ENCODE measurements at regions not wholly inside any gene's neighbourhood (a gene's known extent, or its start where the extent isn't known, plus 50 kb on each side); places are given as distances from the start of the nearest gene placed in this dataset.

GRCh38 chr3:22937536-22937935, 265.6 kb upstream of the UBE2E2 start:
- no peak for FAIRE-seq
- POLR2A ChIA-PET: interaction anchor here (0.6 kb wide), 1 partner anchor 984 kb away, joined by 3 read pairs; no protein-coding TSS in a partner anchor

More at GRCh38 chr3:22937536-22937935, 265.6 kb upstream of the UBE2E2 start:
- H3K27me3 ChIP-seq (ENCODE audit: control insufficient read depth in 2 of 2, insufficient read depth in 2 of 2, low read length in 2 of 2): no peaks in the 10 kb centered on the region
- H3K4me3 ChIP-seq (replicated peaks in 1 of 3; ENCODE audit: insufficient read depth in 1 of 3, low read depth in 1 of 3, low read length in 3 of 3): no peak overlapping the region
- intact Hi-C loops (cut with micrococcal nuclease): no loop called here
- DNase-seq (ENCODE audit: low read depth, low spot score): no peak
- H3K9me3 ChIP-seq (replicated peaks; ENCODE audit: control insufficient read depth, insufficient read depth, low read length): no peaks in the 10 kb centered on the region
- H3K4me2 ChIP-seq (ENCODE audit: insufficient read depth, low read length): no peak overlapping the region
- no peak overlapping the region for H2AFZ ChIP-seq (ENCODE audit: low read depth, low read length)
- no peaks in the 10 kb centered on the region for H3K4me1 ChIP-seq (ENCODE audit: control insufficient read depth, extremely low read depth, insufficient read depth, low read length)
- H3K27ac ChIP-seq (ENCODE audit: insufficient read depth, low read depth, low read length): no peak overlapping the region
- dilution Hi-C loops (cut with MboI; ENCODE audit: extremely low pct_ligation_motif_present, low sequenced_read_pairs): no loop called here
- no peaks in the 10 kb centered on the region for H4K20me1 ChIP-seq (replicated peaks; ENCODE audit: control insufficient read depth, extremely low read depth, insufficient read depth, low read length)
- CTCF ChIA-PET: interaction anchor here (0.7 kb wide), 1 partner anchor 23 kb away, joined by 3 read pairs; no protein-coding TSS in a partner anchor
- H3K36me3 ChIP-seq (ENCODE audit: control insufficient read depth in 2 of 2, extremely low read depth in 1 of 2, insufficient read depth in 2 of 2, low read length in 2 of 2): no peaks in the 10 kb centered on the region
- H3K9ac ChIP-seq (replicated peaks; ENCODE audit: extremely low read depth, insufficient read depth, low read length): no peak overlapping the region
- TF ChIP-seq POLR2AphosphoS5 (IDR thresholded peaks at IDR 0.05; ENCODE audit: insufficient read depth, low read depth, low read length) (no peak), JUN (IDR thresholded peaks at IDR 0.05; ENCODE audit: borderline replicate concordance, insufficient read depth, insufficient read length, low read depth) (no peak), EZH2 (IDR thresholded peaks at IDR 0.05; ENCODE audit: borderline replicate concordance, low read depth, low read length, severe bottlenecking) (no peak), MYC (IDR thresholded peaks at IDR 0.05; ENCODE audit: low read depth, low read length) (no peak), POLR2A (IDR thresholded peaks at IDR 0.05; ENCODE audit: low read depth, low read length) (no peak), FOS (IDR thresholded peaks at IDR 0.05; ENCODE audit: borderline replicate concordance, insufficient read depth, low read length) (no peak), GATA2 (IDR thresholded peaks at IDR 0.05; ENCODE audit: insufficient read depth, insufficient read length, low read depth, low read length) (no peak)
- TF ChIP-seq, protein P1, sequence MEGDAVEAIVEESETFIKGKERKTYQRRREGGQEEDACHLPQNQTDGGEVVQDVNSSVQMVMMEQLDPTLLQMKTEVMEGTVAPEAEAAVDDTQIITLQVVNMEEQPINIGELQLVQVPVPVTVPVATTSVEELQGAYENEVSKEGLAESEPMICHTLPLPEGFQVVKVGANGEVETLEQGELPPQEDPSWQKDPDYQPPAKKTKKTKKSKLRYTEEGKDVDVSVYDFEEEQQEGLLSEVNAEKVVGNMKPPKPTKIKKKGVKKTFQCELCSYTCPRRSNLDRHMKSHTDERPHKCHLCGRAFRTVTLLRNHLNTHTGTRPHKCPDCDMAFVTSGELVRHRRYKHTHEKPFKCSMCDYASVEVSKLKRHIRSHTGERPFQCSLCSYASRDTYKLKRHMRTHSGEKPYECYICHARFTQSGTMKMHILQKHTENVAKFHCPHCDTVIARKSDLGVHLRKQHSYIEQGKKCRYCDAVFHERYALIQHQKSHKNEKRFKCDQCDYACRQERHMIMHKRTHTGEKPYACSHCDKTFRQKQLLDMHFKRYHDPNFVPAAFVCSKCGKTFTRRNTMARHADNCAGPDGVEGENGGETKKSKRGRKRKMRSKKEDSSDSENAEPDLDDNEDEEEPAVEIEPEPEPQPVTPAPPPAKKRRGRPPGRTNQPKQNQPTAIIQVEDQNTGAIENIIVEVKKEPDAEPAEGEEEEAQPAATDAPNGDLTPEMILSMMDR (IDR thresholded peaks at IDR 0.05; ENCODE audit: extremely low read depth in 1 of 2, insufficient read depth in 1 of 2, low read depth in 1 of 2, low read length in 2 of 2): no peak
- TF ChIP-seq, protein P2, sequence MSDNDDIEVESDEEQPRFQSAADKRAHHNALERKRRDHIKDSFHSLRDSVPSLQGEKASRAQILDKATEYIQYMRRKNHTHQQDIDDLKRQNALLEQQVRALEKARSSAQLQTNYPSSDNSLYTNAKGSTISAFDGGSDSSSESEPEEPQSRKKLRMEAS (IDR thresholded peaks at IDR 0.05; ENCODE audit: insufficient read depth, insufficient read length): no peak
- no peaks in the 10 kb centered on the region for H3K9me1 ChIP-seq (replicated peaks; ENCODE audit: control insufficient read depth, extremely low read depth, insufficient read depth, low read length)
- no TSS peak for BruUV-seq (replicated peaks)
- no peaks in the 10 kb centered on the region for H3K79me2 ChIP-seq (ENCODE audit: control insufficient read depth, insufficient read depth, low read length)

Data from endothelial cell of umbilical vein (primary cell).